Posterior vena cava (tissue), 2 donors: ENCODE measurements at regions not wholly inside any gene's neighbourhood (a gene's known extent, or its start where the extent isn't known, plus 50 kb on each side); places are given as distances from the start of the nearest gene placed in this dataset.
"Not testable (repeated sequence)": the region's sequence is repeated elsewhere in the genome, so short reads cannot be mapped to it uniquely, and the experiment has no call there.

Source experiments
- DNase-seq: peaks from one replicate; pipeline ENCODE4 v3.0.0-alpha.2; 2020; ENCODE audit warnings: low spot score
- intact Hi-C, 2 donors: fragments of 100-400 bp; cut with DNase I; formaldehyde crosslinking; loops; one replicate each; pipeline versions ENCODE4 v1.14.1 to v1.14.2; 2022 to 2023
- donor health status: DM: yes; HTN: yes; CAD: no.
- donor health status: DM: yes; HTN: yes; CAD: no.

- intact Hi-C loops: loop anchor here in 1 of 2 donors (10.0 kb wide), 1 partner anchor 1235 kb away; the partner anchor contains the start of gene COL12A1
- no peak for DNase-seq
Measured at GRCh38 chr6:73969971-73970970, 274.3 kb downstream of the CD109 start.

GRCh38 chr6:73968221-73968757, 272.3 kb downstream of the CD109 start:
- intact Hi-C loops: no loop called here
- DNase-seq: no peak

- DNase-seq: no peak
Measured at GRCh38 chr6:73965539-73966029, 269.6 kb downstream of the CD109 start.

GRCh38 chr6:73964241-73964854, 268.3 kb downstream of the CD109 start:
- no peak for DNase-seq
- intact Hi-C loops: no loop called here

More at GRCh38 chr6:73965539-73966029, 269.6 kb downstream of the CD109 start:
- intact Hi-C loops: no loop called here

DNA sequence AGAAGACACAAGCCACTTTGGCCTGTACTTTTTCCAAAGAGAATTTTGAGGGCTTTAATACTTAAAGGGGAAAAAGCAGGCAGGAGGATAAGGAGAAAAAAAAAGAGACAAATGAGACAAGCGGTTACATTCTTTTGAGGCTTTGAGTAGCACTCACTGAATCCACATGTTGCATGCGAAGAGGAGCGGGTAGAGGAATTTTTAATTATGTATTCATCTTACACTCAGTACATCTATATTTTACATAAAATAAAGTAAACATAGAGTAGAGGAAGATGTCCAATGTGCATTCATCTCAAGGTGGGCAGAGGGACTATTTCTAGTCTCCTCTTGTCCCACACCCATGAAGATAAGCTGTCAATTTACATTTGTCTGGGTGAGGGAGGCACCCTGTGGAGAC, 266.9 kb downstream of the CD109 start:
- intact Hi-C loops: no loop called here
- DNase-seq: no peak

DNA sequence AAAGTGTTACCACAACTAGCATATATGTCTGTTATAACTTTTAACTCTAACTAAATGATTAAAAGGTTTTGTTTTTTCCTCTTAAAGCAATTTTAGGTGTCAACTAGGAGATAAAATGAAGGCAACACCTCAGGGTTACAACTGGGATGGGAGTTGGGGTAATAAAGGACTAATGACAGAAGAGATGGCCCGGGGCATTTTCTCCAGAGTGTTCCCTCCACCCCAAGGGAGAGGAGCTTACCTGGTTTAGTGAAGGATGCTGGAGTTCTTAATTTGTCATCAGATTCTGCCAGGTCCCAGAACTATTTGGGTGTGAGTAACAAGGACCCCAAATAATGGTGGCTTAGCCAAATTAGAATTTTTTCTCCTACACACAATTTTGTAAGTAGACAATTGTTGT, 260.3 kb downstream of the CD109 start:
- DNase-seq: no peak
- intact Hi-C loops: no loop called here

DNA sequence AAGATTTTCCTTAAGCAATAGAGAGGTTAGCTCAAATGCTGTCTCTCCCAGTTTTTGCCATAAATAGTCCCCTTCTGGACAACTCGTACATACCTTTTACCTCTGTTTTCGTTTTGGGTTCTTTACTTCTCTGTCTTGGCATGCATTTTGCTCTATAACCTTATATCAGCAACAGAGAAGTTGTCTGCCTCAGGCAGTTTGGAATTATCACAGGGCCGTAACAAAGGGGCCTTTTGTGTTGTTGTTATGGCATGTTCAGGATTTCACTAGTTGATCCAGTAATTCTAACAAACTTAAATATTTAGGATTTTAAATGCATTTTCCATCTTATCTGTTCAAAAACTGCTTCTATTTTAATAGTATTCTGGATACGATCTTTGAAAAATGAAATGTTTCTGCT, 259.8 kb downstream of the CD109 start:
- no peak for DNase-seq
- intact Hi-C loops: no loop called here

DNA sequence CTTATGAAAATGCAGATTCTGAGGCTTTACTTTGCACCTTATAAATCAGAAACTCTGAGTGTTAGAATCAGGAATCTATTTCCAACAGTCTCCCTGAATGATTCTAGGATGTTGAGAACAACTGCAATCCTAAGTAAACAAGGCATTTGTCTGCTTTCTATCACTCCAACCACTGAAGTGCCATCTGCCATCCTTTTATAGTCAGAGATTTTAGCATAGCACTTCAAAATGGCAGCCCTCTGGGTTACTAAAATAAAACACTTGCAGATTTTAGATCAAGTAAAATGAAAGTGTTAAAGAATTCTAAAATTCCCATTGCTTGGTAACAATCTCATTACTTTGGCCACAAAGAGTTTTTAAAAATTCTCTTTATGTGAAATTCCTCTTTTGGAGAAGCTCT, 258.9 kb downstream of the CD109 start:
- intact Hi-C loops: no loop called here
- no peak for DNase-seq

DNA sequence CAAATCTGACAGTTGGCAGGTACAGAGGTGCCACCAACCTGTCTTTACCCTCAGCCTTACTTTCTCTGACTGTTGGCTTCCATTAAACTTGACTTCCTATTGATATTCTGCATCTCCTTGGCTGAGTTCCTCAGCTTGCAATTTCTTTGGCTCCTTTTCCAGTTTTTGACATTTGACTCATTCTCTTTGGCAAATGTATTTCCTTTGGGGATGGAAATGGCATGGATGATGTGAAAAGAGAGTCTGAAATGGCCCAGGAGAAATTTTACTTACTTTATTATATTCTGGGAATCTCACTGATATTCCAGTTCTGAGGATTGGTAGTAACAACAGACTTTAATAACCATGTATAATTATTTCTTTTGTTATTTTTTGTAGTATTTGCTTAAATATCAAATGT, 255.2 kb downstream of the CD109 start:
- no peak for DNase-seq
- intact Hi-C loops: no loop called here

GRCh38 chr6:73943930-73944652, 248.1 kb downstream of the CD109 start:
- DNase-seq: no peak
- intact Hi-C loops: no loop called here

DNA sequence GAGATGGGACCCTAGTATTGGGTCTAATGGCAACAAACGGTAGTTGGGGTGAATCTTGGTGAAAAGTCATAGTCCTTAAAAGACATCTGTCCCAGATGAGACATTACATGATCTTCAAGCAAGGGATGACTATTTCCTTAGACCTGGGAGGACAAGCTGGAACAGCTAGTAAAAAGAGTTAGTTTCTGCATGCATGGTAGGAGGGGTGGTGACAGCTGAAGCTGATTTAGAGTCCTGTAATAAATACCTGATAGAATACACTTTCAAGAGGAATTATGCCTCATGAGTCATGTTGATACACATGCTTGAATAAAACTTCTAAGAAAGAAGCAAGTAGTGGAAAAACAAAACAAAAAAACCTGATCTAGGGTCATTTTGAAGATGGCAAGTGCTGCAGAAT, 247.4 kb downstream of the CD109 start:
- no peak for DNase-seq
- intact Hi-C loops: no loop called here

DNA sequence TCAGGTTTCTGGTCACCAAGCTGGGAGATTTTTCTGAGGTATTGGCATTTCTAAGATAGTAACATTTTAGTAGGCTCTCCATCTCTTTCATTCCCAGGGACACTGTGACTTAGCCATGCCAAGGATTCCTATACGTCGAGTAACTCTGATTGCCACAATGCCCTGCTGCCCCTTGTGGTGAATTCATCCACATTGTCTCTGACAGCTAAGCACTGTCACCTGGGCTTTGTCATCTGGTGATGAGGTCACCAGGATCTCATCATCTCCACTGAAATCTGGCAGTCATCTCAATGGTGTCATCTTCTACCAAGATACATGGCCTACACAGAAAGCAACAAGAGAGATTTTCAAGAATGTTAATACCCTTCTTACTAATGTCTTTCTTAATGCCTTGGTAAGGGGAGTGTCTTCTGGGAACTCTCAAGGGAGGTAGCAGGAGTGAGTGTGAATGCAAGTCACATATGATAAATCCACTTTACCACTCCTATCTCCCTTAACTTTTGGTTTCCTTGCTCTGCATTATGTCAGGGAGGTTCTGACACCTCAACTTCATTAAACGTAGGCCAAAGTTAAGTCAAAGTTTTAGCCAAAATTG, 246.7 kb downstream of the CD109 start:
- intact Hi-C loops: no loop called here

DNA sequence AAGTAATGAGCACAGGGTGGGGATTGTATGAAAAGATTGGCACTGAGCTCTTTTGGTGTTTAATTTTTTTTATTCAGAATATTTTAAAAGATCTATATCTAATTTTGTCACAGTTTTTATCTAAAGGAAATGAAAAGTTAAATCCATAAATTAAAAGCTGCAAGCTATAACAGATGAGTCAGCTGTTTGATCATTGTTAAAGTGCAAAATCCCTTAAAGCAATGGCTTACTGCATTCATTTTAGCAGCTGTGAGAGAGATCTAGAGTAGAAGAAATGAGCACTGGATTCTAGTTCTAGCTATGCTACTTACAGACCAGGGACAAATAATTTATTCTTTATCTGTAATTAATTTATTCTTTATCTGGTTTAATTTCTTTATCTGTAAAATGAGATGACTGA, 245.9 kb downstream of the CD109 start:
- DNase-seq: no peak
- intact Hi-C loops: no loop called here

More for the DNA sequence above, 246.7 kb downstream of the CD109 start:
- DNase-seq: no peak

DNA sequence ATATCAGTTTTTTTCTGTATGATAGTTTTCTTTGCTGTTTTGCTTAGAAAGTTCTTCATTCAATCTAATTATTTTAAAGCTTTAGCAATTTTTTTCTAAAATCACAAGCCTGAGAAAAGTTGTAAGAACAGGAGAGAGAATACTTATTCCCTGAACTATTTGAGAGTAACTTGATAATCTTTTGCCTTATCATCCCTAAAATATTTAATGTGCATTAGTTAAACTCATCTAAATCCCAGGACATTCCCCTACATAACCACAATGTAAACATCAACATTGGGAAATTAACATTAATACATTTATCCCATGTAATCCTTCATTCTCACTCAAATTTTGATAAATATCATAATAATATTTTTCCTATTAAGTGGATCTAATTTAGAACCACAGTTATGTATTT, 241.8 kb downstream of the CD109 start:
- intact Hi-C loops: no loop called here
- DNase-seq: no peak

GRCh38 chr6:73932866-73933265, 236.9 kb downstream of the CD109 start:
- DNase-seq: no peak
- intact Hi-C loops: no loop called here

- intact Hi-C loops: no loop called here
- DNase-seq: no peak
Measured at GRCh38 chr6:73929405-73929804, 233.4 kb downstream of the CD109 start.

GRCh38 chr6:73927421-73927820, 231.4 kb downstream of the CD109 start:
- no peak for DNase-seq
- intact Hi-C loops: no loop called here

DNA sequence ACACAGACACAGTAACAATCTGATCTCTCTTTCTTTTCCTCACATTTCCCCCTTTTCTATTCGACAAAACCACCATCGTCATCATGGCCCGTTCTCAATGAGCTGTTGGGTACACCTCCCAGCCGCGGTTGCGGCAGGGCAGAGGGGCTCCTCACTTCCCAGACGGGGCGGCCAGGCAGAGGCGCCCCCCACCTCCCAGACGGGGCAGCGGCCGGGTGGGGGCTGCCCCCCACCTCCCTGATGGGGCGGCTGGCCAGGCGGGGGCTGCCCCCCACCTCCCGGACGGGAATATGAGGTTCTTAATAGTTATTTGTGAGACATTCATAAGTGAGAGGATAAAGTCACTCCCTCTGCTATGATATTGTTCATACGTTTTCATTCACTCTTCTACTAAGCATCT, 229.7 kb downstream of the CD109 start:
- intact Hi-C loops, DNase-seq: not testable (repeated sequence)

GRCh38 chr6:73923905-73924485, 228.0 kb downstream of the CD109 start:
- intact Hi-C loops: no loop called here
- DNase-seq: no peak
